Skin epidermis (tissue), 12 donors: ENCODE measurements at regions not wholly inside any gene's neighbourhood (a gene's known extent, or its start where the extent isn't known, plus 50 kb on each side); places are given as distances from the start of the nearest gene placed in this dataset.

Experiments
- H3K27ac ChIP-seq, 21 experiments: fragments of 200-600 bp; sonication (generic) in 11 of 21; one replicate each; pipeline ENCODE4 v1.5.0; 2020; ENCODE audit warnings: mild to moderate bottlenecking in 3 of 21, inconsistent platforms in 2 of 21, moderate library complexity in 2 of 21
- H3K4me3 ChIP-seq, 7 experiments: fragments of 200-600 bp; sonication (generic) in 2 of 7; one replicate each; pipeline ENCODE4 v1.5.0; 2020; ENCODE audit warnings: inconsistent platforms in 2 of 7, mild to moderate bottlenecking in 2 of 7, moderate library complexity in 1 of 7

DNA sequence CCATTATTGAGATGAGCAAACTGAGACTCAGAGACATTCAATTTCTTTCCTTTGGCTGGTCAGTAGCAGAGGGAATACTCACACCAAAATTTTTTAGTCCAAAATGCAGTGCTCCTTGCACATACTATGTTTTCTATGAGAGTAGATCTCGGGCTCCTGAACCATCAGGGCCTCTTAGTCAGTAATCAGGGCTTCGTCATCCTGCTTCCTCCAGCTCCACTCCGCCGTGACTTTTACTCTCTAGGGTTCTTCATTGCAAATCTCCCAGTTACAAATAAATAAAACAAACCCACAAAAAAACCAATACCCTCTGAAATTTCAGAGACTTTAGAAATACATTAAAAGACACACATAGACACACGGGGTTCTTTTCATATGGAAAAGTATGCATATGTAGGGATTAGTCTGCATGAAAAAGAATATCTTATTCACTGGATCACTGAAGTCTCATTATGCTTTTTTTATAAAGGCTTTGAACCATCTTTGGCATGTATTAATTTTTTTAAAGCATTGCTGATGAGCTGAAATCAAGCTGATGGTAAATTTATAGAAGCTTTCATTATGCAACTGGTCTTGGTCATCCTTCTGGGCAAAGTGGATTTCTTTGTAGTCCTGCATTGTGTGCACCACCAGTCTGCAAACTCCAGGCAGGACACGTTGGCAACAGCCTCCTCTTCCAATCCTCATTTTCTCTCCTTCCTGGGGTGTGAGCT is 235.0 kb downstream of the ICOS start:
- no peak overlapping the region for H3K4me3 ChIP-seq
- H3K27ac ChIP-seq = no peak overlapping the region

DNA sequence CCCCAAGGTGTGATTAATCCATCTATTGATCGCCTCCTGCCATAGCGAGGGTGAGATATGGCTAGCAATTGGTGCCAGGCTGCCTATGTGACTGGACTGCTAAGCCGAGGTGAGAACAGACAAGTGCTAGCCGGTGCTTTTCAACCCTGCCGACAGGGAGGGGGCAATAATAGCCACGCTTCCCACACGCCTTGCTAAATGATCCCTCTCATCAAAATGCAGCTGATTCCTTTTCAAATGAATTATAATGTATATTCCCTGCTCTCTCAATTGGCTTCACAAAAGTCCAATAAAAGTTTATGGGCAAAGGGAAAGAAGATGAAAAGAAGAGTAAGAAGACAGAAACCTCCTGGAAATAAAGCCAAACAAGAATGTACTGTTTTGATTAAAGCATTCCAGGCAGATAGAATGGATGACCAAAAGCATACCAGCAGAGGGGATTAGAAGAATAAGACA is 235.6 kb downstream of the ICOS start:
- Histone ChIP-seq H3K27ac (no peak overlapping the region), H3K4me3 (no peak overlapping the region)

DNA sequence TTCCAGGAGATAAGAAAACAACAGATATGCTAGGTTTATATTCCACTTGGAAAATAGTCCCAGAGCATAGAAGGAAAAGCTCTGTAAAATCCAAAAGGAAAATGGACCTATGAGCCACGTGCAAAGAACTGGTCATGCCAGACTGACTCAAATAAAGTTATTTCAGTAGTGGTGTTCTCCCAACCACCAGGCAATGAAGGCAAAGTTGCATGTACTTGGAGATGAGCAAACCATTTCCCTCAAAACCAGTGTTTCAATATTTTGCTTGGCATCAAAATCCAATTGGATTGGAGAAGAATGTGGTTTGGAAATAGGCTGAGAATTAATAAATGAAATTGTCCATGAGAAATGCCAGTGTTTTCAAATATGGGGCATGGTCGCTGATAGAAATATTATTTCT is 237.5 kb downstream of the ICOS start:
- Histone ChIP-seq H3K4me3 (no peak overlapping the region), H3K27ac (no peak overlapping the region)

DNA sequence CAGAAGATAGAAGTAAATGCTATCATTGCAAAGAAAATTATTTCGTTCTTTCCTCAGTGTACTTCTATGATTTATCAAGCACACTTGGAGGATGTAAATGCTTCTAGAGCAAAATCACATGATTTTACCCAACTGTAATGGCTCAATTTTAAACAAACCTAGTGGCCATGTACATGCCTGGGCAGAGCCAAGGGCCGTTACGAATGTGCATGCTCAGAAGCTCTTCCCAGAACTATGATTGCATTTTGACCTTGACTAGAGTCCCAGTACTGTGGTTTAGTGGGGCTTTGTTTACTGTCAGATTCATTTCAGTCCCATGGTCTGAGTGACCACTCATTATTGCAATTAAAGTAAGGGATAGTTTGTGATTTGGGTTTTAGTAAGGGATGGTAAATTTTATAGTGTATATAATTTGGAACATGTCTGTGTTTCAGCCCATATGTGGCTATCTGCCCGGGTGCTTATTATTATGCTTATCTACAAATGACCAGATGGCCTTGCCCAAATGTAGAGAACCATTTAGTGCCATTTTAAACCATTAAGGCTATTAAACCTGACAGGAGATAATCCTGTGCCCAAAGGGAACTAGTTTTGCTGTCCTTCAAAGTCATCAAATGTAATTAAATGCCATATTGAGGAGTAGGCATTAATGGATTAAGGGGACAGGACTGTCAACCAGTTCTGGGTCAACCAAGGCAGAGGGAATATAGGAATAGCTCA is 239.1 kb downstream of the ICOS start:
- no peak overlapping the region for H3K4me3 ChIP-seq
- no peak overlapping the region for H3K27ac ChIP-seq

DNA sequence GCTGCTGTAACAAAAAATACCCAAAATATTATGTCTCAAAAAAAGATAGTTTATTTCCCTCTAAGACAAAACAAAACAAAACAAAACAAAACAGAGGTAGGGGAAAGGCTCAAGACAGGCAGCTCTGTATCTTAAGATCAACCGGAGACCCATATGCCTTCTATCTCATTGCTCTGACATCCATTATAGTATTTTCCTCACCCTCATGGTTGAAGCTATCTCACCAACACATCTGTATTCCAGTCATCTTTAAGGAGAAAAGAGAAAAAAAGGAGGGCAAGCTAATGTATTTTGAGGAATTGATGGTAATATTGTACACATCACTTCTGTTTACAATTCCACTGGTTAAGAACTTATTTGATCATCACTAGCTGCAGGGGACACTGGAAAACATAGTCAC is 239.7 kb downstream of the ICOS start:
- no peak overlapping the region for H3K4me3 ChIP-seq
- no peak overlapping the region for H3K27ac ChIP-seq

DNA sequence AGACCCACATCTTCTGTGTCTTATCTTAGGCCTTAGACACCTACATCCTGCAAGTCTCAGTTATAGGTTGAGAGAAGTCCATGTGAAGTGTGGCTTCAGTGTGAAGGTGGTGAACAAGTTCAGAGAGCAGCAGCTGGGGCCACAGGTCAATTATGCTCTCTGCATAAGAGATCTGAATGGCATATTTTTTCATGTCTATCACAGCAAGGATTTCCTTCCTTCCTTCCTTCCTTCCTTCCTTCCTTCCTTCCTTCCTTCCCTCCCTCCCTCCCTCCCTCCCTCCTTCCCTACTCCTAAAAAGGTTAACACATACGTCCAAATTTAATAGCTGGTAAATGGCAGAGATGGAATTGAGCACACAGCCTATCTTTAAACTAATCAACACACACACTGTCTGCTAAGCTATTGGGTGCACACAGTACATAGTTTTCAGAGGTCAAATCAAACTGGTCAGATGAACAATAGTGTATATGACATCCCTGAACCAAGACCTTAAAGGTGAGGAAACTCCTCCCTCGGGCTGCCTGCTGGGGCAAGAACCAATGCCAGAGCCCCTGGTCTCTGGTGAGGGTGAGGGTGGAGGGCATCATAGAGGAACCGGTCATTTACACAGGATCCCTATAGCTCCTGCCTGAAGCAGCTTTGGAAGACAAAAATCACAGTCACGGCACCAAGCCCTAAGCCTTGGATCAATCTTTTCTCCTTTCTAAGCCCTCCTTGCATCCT is 240.9 kb downstream of the ICOS start:
- Histone ChIP-seq H3K27ac (no peak overlapping the region), H3K4me3 (no peak overlapping the region)

DNA sequence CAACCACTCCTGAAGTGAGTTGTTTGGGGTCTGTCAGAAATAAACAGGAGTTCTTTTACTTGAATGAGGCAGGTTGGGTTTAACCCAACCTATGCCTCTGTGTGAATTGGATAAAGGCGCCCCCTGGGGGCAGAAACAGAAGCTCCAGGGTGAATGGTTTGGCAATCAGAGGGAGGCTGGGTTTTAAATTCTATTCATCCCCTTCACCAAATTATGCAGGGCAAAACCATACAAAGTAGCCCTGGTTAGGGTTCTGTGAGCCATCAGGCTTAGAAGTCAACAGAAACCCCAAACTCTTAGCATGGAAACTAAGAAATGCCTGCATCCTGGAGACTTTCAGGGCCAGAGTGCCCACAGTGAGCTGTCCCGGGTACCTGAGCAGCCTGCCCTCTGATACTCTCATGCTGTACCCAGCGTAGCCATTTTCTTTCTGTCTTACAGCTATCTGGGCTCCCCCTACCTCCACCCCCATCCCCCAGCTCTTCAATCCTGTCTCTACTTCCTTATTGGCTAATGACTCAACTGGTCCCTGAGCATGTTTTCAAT is 241.5 kb downstream of the ICOS start:
- H3K4me3 ChIP-seq = no peak overlapping the region
- H3K27ac ChIP-seq = no peak overlapping the region

DNA sequence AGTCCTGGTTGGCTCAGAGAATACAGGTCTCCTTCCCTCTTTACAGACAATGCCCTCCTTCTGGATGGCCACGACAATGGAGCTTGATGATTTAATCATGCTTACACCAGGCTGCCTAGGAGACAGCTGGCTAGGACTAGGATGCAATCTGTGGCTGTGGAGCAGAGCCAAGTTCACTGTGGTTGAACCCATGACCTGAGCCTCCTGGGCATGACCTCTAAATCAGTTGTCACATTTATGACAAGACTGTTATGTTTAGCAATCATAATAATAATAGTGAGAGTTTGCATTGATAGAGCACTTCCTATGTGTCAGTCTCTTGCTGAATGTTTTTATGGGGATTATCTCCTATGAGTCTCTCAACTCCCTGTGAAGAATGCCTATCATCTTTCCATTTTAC is 244.1 kb downstream of the ICOS start:
- Histone ChIP-seq H3K4me3 (no peak overlapping the region), H3K27ac (no peak overlapping the region)

DNA sequence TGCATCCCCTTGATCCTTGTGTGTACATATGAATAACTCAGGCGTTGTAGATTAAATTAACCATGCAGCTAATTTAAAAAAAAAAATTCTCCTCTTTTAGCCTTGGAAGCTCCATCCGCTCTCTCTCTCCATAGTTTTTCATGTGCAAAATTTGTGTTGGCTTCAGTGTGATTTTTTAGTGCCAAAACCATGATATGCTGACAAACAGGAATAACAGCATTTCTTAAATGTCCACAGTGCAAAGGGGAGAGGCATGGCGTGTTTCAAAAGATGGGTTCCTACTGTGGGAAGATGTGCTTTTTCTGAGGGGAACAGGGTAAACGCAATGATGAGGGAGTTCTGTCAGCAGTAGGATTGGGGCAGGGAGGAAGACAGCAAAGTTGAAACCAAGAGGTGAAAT is 247.0 kb downstream of the ICOS start:
- Histone ChIP-seq H3K27ac (no peak overlapping the region), H3K4me3 (no peak overlapping the region)

DNA sequence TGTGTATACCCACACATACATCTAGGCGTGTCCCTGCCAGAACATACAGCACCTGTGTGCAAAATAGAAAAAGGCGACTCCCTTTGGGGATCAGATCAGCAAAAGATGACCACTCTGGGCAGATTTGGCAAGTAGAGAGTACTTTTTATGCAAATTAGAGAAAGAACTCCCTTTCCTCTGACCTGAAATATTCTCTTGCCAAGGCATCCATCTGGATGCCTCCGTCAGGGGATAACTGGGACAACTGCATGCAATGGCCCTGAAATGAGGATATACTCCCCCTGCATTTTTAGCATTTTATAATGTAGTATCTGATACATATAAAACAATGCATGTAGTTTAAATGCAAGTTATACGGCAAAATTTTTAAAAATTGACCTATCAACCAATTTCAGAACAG is 247.7 kb downstream of the ICOS start:
- Histone ChIP-seq H3K27ac (no peak overlapping the region), H3K4me3 (no peak overlapping the region)

DNA sequence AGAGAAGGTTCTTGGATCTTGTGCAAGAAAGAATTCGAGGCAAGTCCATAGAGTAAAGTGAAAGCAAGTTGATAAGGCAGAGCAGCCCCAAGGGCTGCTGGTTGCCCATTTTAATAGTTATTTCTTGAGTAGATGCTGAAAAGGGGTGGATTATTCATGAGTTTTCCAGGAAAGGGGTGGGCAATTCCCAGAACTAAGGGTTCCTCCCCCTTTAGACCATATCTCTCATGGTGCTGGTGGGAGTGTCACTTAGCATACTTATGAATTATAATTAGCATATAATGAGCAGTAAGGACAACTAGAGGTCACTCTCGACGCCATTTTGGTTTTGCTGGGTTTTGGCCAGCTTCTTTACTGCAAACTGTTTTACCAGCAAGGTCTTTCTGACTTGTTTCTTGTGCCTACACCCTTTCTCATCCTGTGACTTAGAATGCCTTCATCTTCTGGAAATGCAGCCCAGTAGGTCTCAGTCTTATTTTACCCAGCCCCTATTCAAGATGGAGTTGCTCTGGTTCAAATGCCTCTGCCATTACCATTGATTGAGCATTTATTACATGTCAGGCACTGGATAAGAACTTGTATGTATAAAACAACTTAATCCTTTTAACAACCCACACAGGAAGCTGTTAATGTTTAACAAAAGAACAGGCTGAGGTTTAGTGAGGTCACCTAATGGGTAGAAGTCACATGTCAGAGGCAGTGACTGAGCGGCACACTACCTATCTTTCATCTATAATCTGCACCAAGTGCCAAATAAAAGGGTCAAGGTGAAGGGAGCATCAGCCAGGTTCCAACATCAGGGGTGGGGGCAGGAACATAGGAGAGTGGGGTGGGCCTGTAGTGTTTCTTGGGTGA is 250.9 kb downstream of the ICOS start:
- H3K4me3 ChIP-seq = no peak overlapping the region
- no peak overlapping the region for H3K27ac ChIP-seq

DNA sequence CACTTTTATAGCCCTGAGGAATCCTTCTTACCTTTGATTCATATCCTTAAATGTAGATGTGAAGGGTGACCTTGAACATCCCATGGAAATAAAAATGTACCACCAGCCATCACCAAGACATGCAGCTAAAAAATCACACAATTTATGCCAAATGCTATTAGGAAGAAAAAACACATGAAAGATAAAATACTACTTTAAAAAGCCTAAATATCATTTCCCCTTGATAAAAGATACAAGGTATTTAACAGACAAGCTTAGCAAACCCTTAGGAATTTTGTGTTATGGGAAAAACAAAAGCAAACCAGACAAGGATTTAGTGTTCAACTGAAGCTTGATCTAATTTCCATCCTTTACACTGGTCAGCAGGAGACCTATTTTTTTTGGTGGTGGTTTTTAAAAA is 255.0 kb downstream of the ICOS start:
- no peak overlapping the region for H3K27ac ChIP-seq
- no peak overlapping the region for H3K4me3 ChIP-seq

DNA sequence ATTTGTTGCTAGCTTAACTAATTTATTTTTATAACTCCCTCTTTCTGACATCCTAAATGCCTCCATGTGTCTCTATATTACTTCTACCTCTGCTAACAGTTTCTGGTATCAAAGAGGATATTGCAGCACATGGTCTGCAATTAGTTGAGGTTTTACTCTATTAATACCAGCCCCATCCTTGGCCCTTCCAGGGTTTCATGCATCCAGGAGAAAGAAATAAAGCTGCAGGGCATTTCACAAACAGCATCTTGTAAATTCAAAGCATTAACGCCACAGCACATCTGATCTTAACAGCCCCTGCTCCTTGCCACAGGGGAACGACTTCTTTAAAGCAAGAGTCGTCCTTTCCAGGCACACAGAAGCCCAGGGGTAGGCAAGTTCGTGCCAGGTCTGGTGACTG is 258.9 kb downstream of the ICOS start:
- H3K27ac ChIP-seq = no peak overlapping the region
- H3K4me3 ChIP-seq = no peak overlapping the region

DNA sequence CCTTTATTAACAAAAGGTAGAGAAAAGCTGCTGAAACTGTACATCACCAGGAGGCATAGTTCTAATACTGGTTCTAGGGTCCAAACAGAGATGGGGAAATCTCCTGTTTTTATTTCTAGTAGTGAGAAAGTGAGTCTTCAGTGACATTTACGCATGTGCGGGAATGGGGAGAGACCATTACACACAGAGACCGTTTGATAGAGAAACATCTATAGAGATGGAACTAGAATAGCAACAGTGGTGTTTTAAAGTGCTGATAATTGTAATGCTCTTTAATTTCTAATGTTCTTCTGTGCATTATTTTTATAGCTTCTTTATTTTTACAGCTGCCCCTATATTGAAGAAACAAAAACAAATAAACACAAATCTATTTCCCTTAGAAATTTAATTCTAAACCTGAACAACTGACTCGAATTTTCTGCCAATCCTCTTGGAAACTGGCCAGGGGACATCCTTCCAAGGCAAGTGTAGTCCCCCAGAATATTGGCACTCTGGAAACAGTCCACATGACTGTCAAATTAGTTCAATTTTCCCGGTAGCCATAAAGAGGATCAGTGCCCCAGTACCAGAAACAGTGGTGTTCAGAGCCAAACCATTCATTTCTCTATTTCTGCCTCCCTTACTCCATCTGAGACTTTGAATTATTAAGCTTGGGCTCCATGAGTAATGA is 260.9 kb downstream of the ICOS start:
- no peak overlapping the region for H3K4me3 ChIP-seq
- no peak overlapping the region for H3K27ac ChIP-seq

DNA sequence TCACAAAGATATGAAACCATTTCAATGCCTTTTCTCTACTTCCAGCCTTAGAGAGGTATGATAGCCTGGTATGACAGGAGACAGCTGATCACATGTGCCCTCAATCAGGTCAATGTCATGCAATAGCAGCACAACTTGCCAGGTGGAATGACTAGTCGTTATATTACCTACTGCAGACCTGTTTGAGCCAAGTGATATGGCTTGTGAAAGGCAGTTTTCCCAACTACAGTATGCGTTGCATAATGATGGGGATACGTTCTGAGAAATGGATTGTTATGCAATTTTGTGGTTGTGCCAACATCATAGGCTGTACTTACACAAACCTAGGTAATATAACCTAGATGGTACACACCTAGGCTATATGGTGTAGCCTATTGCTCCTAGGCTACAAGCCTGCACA is 262.8 kb downstream of the ICOS start:
- Histone ChIP-seq H3K27ac (no peak overlapping the region), H3K4me3 (no peak overlapping the region)

DNA sequence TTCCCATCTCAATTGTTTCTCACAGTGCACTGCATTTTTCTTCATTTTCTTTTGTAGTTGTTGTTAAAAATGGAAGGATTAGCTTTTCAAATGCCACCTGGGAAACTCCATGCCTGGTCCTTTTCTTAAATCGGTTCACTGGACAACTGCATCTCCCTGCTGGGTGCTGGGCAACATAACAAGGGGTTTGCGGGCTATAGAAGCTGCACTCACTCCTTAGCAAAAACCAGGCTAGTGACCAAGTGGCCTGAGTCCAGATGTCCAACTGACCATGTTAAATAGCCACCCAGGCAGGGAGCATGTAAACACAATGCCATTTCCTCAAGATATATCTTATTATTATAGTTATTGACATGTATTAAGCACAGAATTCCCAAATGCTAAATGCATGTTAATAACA is 264.9 kb downstream of the ICOS start:
- Histone ChIP-seq H3K27ac (no peak overlapping the region), H3K4me3 (no peak overlapping the region)

DNA sequence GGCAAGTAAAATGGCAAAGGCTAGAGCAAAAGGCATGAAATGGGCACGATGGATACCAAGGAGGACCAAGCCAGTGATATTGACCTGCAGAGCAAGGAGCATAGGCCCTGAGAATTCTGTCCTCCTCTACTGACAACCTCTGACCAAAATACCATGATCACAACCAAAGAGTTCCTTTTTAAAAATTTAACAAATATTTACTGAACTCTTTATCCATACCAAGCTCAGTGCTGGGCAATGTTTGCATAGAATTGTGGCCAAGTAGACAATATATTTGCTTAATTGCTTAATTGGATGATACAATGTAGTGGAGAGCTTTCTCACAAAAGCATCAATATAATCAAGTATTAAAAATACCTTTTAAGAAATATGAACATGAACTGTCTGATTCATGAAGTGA is 265.7 kb downstream of the ICOS start:
- no peak overlapping the region for H3K27ac ChIP-seq
- no peak overlapping the region for H3K4me3 ChIP-seq

DNA sequence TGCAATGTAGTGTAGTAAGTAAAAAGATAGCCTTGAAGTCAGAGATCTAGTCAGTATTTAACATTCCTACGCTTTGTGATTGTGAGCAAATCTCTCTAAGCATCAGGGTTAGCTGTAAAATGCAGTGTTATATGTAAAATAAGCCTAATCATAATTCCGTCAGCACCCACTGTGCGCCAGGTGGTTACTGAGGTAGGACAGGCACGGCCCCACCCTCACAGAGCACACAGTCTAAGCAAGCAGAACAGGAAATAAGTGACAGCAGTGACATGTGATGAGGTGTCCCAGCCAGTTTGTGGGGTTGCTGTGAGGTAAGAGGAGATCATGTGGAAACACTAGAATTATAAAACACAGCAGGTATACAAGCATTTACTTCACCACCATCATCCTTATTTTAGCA is 267.1 kb downstream of the ICOS start:
- peak overlapping the region in 1 of 21 experiments; percentile 4 for H3K27ac ChIP-seq

DNA sequence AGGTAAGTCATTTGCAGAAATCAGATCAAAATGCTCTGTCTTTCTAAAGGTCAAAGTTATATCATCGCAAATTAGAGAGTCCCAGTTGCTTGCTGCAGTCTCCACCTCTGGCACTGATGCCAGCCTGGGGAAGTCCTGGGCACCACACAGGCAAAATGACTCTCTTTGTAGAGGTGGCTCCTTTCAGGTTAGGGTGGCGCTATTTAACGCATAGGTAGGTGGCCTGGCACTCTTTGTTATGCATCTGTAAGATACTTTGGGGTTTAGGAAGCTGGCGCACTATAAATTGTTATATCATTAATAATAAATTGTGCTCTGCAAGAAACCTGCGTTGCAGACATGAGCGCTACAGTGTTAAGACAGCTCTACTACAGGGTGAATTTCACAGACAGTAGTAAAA is 268.5 kb downstream of the ICOS start:
- no peak overlapping the region for H3K27ac ChIP-seq
- H3K4me3 ChIP-seq = no peak overlapping the region

More for the DNA sequence above, 267.1 kb downstream of the ICOS start:
- H3K4me3 ChIP-seq = no peak overlapping the region
